ENCODE measurements at regions not wholly inside any gene's neighbourhood (a gene's known extent, or its start where the extent isn't known, plus 50 kb on each side); places are given as distances from the start of the nearest gene placed in this dataset.

DNA sequence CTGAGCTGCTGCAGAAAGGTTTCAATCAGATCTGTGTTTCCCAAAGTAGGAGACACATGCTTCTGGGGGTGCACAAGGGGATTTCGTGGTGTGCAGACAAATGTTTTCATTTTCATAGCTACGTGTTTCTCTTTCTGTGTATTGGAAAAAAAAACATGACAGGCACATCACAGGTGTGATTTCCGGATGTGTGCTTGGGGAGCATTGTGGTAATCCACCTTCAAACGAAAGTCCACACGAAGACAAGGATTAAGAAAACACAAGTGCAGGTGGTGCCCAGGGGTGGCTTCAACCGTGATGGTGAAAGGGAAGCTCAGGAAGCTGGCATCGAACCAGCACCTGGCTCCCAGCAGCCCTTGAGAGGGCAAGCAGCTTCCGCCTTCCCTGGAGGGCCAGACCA lies 164.6 kb upstream of the LINGO1 start:
- no peaks in the 10 kb centered on the region for H3K9me3 ChIP-seq (ENCODE audit: control insufficient read depth, insufficient read depth, low read depth, low read length)
- H3K79me2 ChIP-seq (ENCODE audit: control insufficient read depth, insufficient read depth, low read length) = no peaks in the 10 kb centered on the region
- H3K4me3 ChIP-seq (replicated peaks in 1 of 4; ENCODE audit: control extremely low read depth in 1 of 4, insufficient read depth in 1 of 4, low read depth in 3 of 4, low read length in 4 of 4) = no peak overlapping the region
- H3K4me2 ChIP-seq (ENCODE audit: extremely low read depth, insufficient read depth, low read length) = no peak overlapping the region
- no peak for DNase-seq (ENCODE audit: low read depth in 2 of 2)
- H4K20me1 ChIP-seq (ENCODE audit: control insufficient read depth, extremely low read depth, insufficient read depth, low read length) = no peaks in the 10 kb centered on the region
- no peak overlapping the region for H3K9ac ChIP-seq (ENCODE audit: insufficient read depth, low read length)
- H3K27ac ChIP-seq (ENCODE audit: insufficient read depth, low read length) = no peak overlapping the region
- H3K4me1 ChIP-seq (ENCODE audit: control insufficient read depth, extremely low read depth, insufficient read depth, low read length) = no peaks in the 10 kb centered on the region
- no peaks in the 10 kb centered on the region for H3K36me3 ChIP-seq (ENCODE audit: control insufficient read depth, insufficient read depth, low read length)
- TF ChIP-seq, protein P1, sequence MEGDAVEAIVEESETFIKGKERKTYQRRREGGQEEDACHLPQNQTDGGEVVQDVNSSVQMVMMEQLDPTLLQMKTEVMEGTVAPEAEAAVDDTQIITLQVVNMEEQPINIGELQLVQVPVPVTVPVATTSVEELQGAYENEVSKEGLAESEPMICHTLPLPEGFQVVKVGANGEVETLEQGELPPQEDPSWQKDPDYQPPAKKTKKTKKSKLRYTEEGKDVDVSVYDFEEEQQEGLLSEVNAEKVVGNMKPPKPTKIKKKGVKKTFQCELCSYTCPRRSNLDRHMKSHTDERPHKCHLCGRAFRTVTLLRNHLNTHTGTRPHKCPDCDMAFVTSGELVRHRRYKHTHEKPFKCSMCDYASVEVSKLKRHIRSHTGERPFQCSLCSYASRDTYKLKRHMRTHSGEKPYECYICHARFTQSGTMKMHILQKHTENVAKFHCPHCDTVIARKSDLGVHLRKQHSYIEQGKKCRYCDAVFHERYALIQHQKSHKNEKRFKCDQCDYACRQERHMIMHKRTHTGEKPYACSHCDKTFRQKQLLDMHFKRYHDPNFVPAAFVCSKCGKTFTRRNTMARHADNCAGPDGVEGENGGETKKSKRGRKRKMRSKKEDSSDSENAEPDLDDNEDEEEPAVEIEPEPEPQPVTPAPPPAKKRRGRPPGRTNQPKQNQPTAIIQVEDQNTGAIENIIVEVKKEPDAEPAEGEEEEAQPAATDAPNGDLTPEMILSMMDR (conservative IDR thresholded peaks at IDR 0.05 in 1 of 2, IDR thresholded peaks at IDR 0.05 in 1 of 2; ENCODE audit: low read depth in 1 of 2, low read length in 2 of 2) = no peak
- TF ChIP-seq EZH2 (IDR thresholded peaks at IDR 0.05; ENCODE audit: low read length, missing control alignments) = no peak
- no peak overlapping the region for H2AFZ ChIP-seq (ENCODE audit: low read length)
- no peaks in the 10 kb centered on the region for H3K27me3 ChIP-seq (ENCODE audit: control insufficient read depth, insufficient read depth, low read length)

DNA sequence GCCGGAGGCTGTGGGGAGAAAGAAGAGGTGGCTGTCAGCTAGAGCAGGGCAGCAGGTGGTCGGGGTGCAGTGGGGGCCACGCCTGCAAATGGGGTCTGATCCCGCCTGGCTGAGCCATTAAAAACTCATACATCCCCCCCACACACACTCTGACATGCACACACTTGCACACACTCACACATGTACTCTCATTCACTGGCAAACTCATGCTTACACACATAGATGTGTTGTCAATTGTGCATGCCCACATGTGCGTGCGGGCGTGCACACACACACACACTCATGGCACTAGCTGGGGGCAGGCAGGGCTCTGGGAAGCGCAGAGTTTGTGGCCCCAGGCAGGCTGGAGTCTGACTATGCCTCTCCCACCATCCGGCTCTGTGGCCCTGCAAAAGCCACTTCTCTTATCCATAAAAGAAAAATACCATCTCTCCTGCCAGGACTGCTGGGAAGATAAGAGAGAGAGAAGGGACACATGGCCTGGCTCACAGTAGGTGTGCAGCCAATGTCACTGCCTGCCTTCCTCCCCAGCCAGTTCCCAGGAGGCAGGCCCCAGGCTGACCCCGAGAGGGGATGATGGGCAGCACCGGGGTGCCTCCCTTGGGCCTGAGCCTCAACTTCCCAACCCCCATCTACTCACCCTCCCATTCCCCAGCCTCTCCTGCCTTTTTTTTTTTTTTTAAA lies 163.5 kb upstream of the LINGO1 start:
- no peak for DNase-seq (ENCODE audit: low read depth in 2 of 2)
- no peak for TF ChIP-seq EZH2 (IDR thresholded peaks at IDR 0.05; ENCODE audit: low read length, missing control alignments)
- no peaks in the 10 kb centered on the region for H3K9me3 ChIP-seq (ENCODE audit: control insufficient read depth, insufficient read depth, low read depth, low read length)
- no peaks in the 10 kb centered on the region for H3K79me2 ChIP-seq (ENCODE audit: control insufficient read depth, insufficient read depth, low read length)
- no peaks in the 10 kb centered on the region for H3K27me3 ChIP-seq (ENCODE audit: control insufficient read depth, insufficient read depth, low read length)
- H3K4me2 ChIP-seq (ENCODE audit: extremely low read depth, insufficient read depth, low read length) = no peak overlapping the region
- no peaks in the 10 kb centered on the region for H4K20me1 ChIP-seq (ENCODE audit: control insufficient read depth, extremely low read depth, insufficient read depth, low read length)
- no peak overlapping the region for H3K4me3 ChIP-seq (replicated peaks in 1 of 4; ENCODE audit: control extremely low read depth in 1 of 4, insufficient read depth in 1 of 4, low read depth in 3 of 4, low read length in 4 of 4)
- H3K27ac ChIP-seq (ENCODE audit: insufficient read depth, low read length) = no peak overlapping the region
- no peak overlapping the region for H3K9ac ChIP-seq (ENCODE audit: insufficient read depth, low read length)
- H2AFZ ChIP-seq (ENCODE audit: low read length) = no peak overlapping the region
- H3K36me3 ChIP-seq (ENCODE audit: control insufficient read depth, insufficient read depth, low read length) = no peaks in the 10 kb centered on the region
- no peaks in the 10 kb centered on the region for H3K4me1 ChIP-seq (ENCODE audit: control insufficient read depth, extremely low read depth, insufficient read depth, low read length)

DNA sequence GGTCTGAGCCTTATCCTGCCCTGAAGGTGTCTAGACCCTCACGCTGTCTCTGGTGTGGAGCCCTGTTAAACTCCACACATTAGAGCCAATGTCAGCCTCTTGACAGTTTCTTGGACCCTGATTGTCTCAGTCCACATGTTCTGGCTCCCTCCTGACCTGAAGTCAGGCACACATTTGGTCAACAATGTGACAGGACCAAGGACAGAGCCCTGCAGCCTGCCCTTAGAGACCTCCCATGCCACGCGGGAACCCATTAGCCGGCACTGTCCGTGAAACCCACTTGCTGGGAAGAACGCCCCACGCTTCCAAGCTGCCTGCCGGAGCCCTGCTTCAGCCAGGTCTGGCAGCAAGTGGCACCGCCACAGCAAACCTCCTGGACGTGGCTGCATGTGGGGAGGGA lies 162.7 kb upstream of the LINGO1 start:
- TF ChIP-seq, protein P1 (conservative IDR thresholded peaks at IDR 0.05 in 1 of 2, IDR thresholded peaks at IDR 0.05 in 1 of 2; ENCODE audit: low read depth in 1 of 2, low read length in 2 of 2) = no peak
- TF ChIP-seq EZH2 (IDR thresholded peaks at IDR 0.05; ENCODE audit: low read length, missing control alignments) = no peak
- Histone ChIP-seq H3K4me3 (replicated peaks in 1 of 4; ENCODE audit: control extremely low read depth in 1 of 4, insufficient read depth in 1 of 4, low read depth in 3 of 4, low read length in 4 of 4) (no peak overlapping the region), H3K4me1 (ENCODE audit: control insufficient read depth, extremely low read depth, insufficient read depth, low read length) (no peaks in the 10 kb centered on the region), H4K20me1 (ENCODE audit: control insufficient read depth, extremely low read depth, insufficient read depth, low read length) (no peaks in the 10 kb centered on the region), H3K9ac (ENCODE audit: insufficient read depth, low read length) (no peak overlapping the region), H2AFZ (ENCODE audit: low read length) (no peak overlapping the region), H3K79me2 (ENCODE audit: control insufficient read depth, insufficient read depth, low read length) (no peaks in the 10 kb centered on the region), H3K36me3 (ENCODE audit: control insufficient read depth, insufficient read depth, low read length) (no peaks in the 10 kb centered on the region), H3K9me3 (ENCODE audit: control insufficient read depth, insufficient read depth, low read depth, low read length) (no peaks in the 10 kb centered on the region), H3K4me2 (ENCODE audit: extremely low read depth, insufficient read depth, low read length) (no peak overlapping the region), H3K27me3 (ENCODE audit: control insufficient read depth, insufficient read depth, low read length) (no peaks in the 10 kb centered on the region), H3K27ac (ENCODE audit: insufficient read depth, low read length) (no peak overlapping the region)
- DNase-seq (ENCODE audit: low read depth in 2 of 2) = no peak
